ENCODE measurements at regions not wholly inside any gene's neighbourhood (a gene's known extent, or its start where the extent isn't known, plus 50 kb on each side); places are given as distances from the start of the nearest gene placed in this dataset.

GRCh38 chr7:115748123-115748738 is 282.3 kb downstream of the TFEC start:
- TF ChIP-seq EZH2 (IDR thresholded peaks at IDR 0.05; ENCODE audit: borderline replicate concordance, low read depth, low read length, poor library complexity, severe bottlenecking) (no peak), CTCF (conservative IDR thresholded peaks at IDR 0.05; ENCODE audit: low read depth, low read length) (peak; percentile 58)

Measured in A673 (cell line).